ENCODE measurements at regions not wholly inside any gene's neighbourhood (a gene's known extent, or its start where the extent isn't known, plus 50 kb on each side); places are given as distances from the start of the nearest gene placed in this dataset.

DNA sequence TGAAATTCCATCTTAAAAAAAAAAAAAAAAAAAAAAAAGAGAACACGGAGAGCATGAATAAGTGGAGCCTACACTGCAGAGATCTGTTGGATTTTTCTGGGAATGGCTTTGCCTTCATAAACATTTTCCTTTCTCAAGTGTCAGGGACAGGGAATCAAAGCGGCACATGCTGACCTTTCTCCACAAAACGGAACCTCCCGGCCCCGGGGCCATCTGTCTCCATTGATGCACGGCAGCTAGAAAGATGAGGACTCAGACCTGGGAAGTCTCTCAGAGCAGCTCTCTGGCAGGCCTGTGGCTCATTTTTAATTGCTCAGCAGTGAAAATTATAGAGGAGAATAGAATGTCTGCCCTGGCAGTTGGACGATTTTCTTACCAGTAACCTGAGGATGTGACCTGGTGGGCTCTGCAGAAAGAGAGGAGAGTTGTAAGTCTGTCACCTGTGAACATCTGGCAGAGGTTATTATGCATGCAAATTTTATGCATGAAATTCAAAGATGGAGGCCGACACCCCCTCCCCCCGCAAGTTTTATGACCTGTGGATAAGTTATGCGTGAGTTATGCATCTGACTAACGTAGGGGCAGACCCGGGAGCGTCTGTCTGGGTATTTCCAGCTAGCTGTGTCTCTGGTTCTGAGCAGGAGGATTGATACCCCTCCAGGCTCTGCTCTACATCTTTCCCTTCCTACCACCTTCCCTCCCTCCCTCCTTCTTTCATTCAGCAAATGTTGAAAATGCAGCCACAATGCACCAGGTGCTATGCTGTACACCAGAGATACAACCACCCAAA, 352.5 kb downstream of the CDH26 start:
- peaks cover 0 to 10% (median 3%) of the 10 kb centered on the region in 3 donors for H3K36me3 Mint-ChIP-seq
- no peaks in the 10 kb centered on the region for H3K27me3 Mint-ChIP-seq (ENCODE audit: low read depth in 3 of 3)
- H3K4me3 Mint-ChIP-seq = no peak overlapping the region
- no peak overlapping the region for H3K27ac Mint-ChIP-seq
- H3K9me3 Mint-ChIP-seq = no peaks in the 10 kb centered on the region
- DNase-seq = no peak
- H3K4me1 Mint-ChIP-seq = no peaks in the 10 kb centered on the region

DNA sequence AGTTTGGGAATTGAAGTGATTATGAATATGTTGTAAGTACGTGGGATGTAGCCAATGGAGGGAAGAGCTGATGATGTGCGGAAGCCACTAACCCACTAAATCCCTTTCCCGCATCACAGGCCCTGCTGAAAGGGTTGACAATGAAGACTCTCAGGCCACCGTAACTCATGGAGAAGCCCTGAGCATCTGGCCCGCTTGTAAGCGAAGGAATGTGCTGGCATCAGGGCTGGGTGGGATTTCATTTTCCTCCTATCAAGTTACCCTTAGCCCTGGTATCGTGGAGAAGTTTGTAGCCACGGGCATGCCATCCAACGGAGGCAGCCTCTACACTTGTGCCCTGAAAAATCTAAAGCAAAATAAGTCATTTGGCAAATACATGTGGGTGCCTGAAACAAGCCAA, 355.0 kb downstream of the CDH26 start:
- H3K4me3 Mint-ChIP-seq = no peak overlapping the region
- no peak overlapping the region for H3K27ac Mint-ChIP-seq
- peaks cover 0 to 4% of the 10 kb centered on the region in 2 donors for H3K4me1 Mint-ChIP-seq
- H3K9me3 Mint-ChIP-seq = no peaks in the 10 kb centered on the region
- DNase-seq = no peak
- peaks cover 0 to 14% (median 3%) of the 10 kb centered on the region in 3 donors for H3K36me3 Mint-ChIP-seq
- no peaks in the 10 kb centered on the region for H3K27me3 Mint-ChIP-seq (ENCODE audit: low read depth in 3 of 3)

DNA sequence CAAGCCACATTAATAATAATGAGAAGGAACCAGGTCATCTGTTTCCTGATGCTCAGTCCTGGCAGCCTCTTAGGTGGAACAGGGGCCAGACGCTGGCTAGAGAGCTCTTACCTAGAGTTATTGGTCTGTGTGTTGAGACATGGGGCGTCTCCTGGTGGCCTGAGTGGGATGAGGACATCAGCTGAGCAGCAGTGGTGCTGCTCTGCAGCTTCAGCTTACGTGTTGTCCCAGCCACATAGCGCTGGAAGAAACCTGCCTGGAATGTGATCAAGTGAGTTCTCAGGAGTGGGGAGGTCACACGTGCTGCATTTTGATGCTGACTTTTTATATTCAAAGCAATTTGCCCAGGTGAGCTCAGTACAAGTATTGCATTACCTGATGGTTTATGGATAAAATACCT, 355.4 kb downstream of the CDH26 start:
- Mint-ChIP-seq H3K36me3 (peaks cover 0 to 14% (median 3%) of the 10 kb centered on the region in 3 donors), H3K27ac (no peak overlapping the region), H3K9me3 (no peaks in the 10 kb centered on the region), H3K4me3 (no peak overlapping the region), H3K4me1 (peaks cover 0 to 4% of the 10 kb centered on the region in 2 donors), H3K27me3 (ENCODE audit: low read depth in 3 of 3) (no peaks in the 10 kb centered on the region)
- no peak for DNase-seq

DNA sequence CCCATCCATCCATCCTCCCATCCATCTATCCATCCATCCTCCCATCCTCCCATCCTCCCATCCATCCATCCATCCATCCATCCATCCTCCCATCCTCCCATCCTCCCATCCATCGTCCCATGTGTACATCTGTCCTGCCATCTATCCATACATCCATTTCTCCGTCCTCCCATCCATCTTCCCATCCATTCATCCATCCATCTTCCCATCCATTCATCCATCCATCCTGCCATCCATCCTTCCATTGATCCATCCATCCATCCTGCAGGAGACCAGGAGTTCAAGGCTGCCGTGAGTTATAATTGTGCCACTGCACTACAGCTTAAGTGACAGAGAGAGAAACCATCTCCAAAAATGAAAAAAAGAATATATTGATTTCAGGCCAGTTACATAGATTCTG, 356.5 kb downstream of the CDH26 start:
- Mint-ChIP-seq H3K36me3 (peaks cover 0 to 20% (median 3%) of the 10 kb centered on the region in 3 donors), H3K27ac (no peak overlapping the region), H3K4me1 (peaks cover 0 to 4% of the 10 kb centered on the region in 2 donors), H3K9me3 (no peaks in the 10 kb centered on the region), H3K27me3 (ENCODE audit: low read depth in 3 of 3) (no peaks in the 10 kb centered on the region), H3K4me3 (no peak overlapping the region)
- DNase-seq = no peak

DNA sequence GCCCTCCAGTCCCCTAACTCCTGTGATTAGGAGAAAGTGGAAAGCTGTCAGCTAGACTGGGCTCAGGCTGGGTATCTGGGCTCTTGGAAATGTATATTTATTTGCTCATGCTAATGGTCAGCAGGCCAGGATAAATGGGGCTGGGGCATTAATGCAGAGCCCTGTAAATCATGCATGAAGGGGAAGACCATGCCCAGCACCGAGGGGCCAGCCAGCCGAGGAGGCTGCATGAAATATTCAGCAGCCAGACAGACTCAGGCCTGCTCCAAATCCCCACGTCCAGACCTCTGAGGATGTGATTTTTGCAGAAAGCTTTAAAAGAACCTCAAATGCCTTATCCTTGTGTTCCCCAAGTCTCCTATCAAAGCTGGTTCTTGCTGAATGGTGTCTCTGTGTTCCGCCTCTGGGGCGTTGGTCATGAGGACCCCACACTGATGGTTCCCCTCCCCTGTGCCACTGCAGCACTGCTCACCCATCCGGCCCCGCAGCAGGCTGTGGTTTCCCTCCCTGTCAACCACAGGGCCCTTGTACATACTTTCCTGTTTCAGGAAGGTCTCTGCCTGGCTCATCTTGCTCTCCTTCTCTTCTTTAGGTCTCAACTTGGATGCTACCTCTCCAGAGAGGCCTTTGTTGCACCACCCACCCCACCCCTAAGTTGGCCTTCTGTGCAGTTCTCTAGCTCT, 358.4 kb downstream of the CDH26 start:
- no peak for DNase-seq
- H3K9me3 Mint-ChIP-seq = no peaks in the 10 kb centered on the region
- H3K27ac Mint-ChIP-seq = no peak overlapping the region
- H3K4me3 Mint-ChIP-seq = no peak overlapping the region
- H3K36me3 Mint-ChIP-seq = peaks cover 0 to 27% (median 6%) of the 10 kb centered on the region in 3 donors
- peaks cover 0 to 4% of the 10 kb centered on the region in 2 donors for H3K4me1 Mint-ChIP-seq
- no peaks in the 10 kb centered on the region for H3K27me3 Mint-ChIP-seq (ENCODE audit: low read depth in 3 of 3)

DNA sequence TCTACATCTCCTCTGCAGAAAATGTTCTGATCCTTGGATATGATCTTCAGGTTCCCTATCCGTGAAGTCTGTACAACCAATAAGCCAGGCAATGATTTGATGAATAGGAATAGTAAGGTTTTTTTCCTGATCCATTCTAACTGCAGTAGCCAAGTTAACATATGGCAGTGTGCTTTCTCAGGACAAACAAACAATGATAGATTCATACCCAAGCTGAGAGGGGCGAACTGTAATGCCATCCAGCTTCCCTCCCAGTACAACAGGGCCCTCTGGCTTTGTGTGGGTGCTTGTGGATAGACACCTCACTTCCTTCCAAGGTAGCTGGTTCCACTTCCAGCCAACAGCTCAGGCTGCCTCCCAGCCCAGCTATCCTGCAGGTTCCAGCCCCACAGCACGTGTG, 359.2 kb downstream of the CDH26 start:
- H3K4me3 Mint-ChIP-seq = no peak overlapping the region
- no peaks in the 10 kb centered on the region for H3K9me3 Mint-ChIP-seq
- peaks cover 0 to 4% of the 10 kb centered on the region in 2 donors for H3K4me1 Mint-ChIP-seq
- peak overlapping the region in 1 of 6 donors; percentile 21 for H3K27ac Mint-ChIP-seq
- no peak for DNase-seq
- no peaks in the 10 kb centered on the region for H3K27me3 Mint-ChIP-seq (ENCODE audit: low read depth in 3 of 3)
- peaks cover 0 to 27% (median 6%) of the 10 kb centered on the region in 3 donors for H3K36me3 Mint-ChIP-seq

DNA sequence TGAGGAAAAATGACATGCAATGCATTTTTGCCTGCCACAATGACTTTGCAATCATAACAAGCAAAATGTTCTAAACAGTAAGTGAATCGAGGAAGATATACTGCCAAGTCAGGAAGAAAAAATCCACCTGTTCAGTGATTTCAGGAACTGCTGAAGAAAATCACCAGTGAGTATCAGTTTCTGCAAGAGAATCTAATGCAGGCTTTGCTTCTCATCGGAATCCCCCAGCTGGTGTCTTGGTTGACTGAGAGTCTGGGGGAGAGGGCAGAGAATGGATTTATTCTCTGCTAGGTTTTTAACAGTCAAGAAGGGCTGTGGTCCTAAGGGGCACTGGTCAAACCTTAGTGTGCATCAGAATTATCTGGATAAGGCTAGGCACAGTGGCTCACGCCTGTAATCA, 363.4 kb downstream of the CDH26 start:
- Mint-ChIP-seq H3K9me3 (no peaks in the 10 kb centered on the region), H3K4me3 (no peak overlapping the region), H3K27me3 (ENCODE audit: low read depth in 3 of 3) (peaks cover 0 to 1% (median 0%) of the 10 kb centered on the region in 3 donors), H3K36me3 (peaks cover 0 to 13% (median 6%) of the 10 kb centered on the region in 3 donors), H3K27ac (no peak overlapping the region), H3K4me1 (peaks cover 0 to 4% of the 10 kb centered on the region in 2 donors)
- DNase-seq = no peak

DNA sequence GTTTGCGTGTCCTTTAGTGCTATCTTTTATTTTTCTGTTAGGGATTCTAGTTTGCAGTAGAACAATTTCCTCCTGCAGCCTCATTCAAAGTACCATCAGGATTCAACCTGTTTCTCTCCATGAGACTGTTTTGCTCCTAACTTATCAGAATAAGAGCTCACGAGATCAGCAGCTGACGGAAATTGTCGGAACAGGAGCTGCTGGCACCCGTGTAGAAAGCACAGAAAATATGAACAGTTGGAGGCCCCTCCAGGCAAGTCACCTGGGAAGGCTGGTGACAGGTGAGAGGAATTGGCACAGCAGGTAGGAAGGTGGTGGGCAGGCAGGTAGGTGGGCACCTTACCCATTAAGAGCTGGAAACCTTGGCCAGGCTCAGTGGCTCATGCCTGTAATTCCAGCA, 368.6 kb downstream of the CDH26 start:
- H3K9me3 Mint-ChIP-seq = no peaks in the 10 kb centered on the region
- no peak overlapping the region for H3K4me3 Mint-ChIP-seq
- peaks cover 0 to 3% (median 0%) of the 10 kb centered on the region in 3 donors for H3K36me3 Mint-ChIP-seq
- no peak for DNase-seq
- H3K27ac Mint-ChIP-seq = no peak overlapping the region
- peaks cover 0 to 1% (median 0%) of the 10 kb centered on the region in 3 donors for H3K27me3 Mint-ChIP-seq (ENCODE audit: low read depth in 3 of 3)
- no peaks in the 10 kb centered on the region for H3K4me1 Mint-ChIP-seq

DNA sequence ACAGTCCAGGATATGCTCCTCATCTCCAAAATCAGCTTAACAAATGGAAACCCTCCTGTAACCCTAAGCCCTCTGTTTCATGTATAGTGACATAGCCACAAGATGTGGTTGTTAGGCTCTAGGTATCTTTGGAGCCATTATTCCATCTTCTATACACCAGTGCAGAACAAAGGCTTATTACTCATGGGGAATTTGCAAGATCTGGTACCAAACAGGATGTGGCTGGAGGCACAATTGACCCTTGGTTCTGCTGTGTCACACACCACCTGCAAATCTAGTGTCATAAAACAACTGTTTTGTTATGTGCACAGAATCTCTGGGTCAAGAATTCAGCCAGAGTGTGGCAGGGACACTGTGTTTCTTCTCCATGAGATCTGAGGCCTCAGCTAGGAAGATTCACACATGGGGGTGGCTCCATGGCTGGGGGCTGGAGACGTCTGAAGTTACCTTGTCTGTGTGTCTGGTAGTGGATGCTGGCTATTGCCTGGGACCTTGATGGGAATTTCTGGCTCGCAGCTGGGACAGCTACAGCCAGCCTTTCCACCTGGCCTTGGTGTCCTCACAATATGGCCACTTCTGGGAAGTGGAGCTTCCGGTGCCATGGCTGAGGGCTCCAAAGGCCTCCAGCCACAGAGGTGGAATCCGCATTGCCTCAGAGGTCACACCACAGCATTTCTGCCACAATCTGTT, 369.9 kb downstream of the CDH26 start:
- Mint-ChIP-seq H3K27me3 (ENCODE audit: low read depth in 3 of 3) (peaks cover 0 to 1% (median under 1%) of the 10 kb centered on the region in 3 donors), H3K9me3 (no peaks in the 10 kb centered on the region), H3K4me3 (no peak overlapping the region), H3K36me3 (peaks cover 0 to 3% (median 0%) of the 10 kb centered on the region in 3 donors), H3K4me1 (no peaks in the 10 kb centered on the region), H3K27ac (no peak overlapping the region)
- no peak for DNase-seq

DNA sequence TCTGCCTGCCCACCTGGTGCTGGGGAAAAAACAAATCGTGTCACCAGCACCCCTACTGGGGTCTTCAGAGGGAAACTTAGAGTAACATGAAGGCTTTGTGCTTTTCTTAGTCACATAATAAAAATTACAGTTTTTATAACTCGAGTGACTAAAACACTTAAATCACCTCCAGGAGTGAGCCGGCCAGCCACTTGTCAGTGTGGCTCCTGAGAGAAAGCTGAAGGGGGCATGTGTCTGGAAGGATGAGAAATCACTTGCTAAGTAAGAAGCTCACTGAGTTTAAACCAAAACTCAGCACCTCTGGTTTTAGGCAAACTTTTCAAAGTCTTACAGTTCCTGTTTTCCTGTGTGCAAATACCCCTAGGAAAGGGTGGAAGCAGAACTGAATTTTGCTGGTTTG, 372.2 kb downstream of the CDH26 start:
- peak overlapping the region in 1 of 6 donors; percentile 40 for H3K27ac Mint-ChIP-seq
- H3K36me3 Mint-ChIP-seq = no peaks in the 10 kb centered on the region
- no peak for DNase-seq
- no peaks in the 10 kb centered on the region for H3K9me3 Mint-ChIP-seq
- no peak overlapping the region for H3K4me3 Mint-ChIP-seq
- peaks cover 0 to 3% (median 2%) of the 10 kb centered on the region in 3 donors for H3K27me3 Mint-ChIP-seq (ENCODE audit: low read depth in 3 of 3)
- no peaks in the 10 kb centered on the region for H3K4me1 Mint-ChIP-seq

DNA sequence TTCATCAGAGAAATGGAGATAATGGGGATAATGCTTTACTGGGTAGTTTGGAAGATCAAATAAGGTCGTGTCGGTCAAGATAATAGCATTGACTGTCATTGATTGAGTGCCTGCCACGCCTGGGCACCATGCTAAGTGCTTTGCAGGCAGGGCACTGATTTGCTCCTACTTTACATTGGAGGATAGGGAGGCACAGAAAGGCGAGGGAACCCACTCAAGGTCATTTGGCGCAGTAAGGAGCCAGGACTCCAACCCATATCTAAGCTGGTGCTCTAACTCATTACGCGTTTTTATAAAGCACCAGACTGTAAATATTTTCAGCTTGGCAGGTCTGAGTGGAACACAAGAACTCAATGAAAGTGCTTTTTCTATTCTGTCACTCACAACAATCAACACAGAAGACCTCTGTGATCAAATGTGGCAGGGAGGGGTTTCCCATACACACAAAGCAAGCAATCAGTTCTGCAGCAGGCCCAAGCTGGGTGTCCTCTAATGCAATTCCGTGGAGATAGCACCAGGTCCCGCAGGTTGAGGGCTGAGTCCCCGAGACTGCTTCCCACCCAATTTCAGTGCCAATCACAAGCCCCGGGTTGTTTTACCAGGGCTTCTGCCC, 373.6 kb downstream of the CDH26 start:
- Mint-ChIP-seq H3K27me3 (ENCODE audit: low read depth in 3 of 3) (peaks cover 0 to 2% (median 2%) of the 10 kb centered on the region in 3 donors), H3K27ac (no peak overlapping the region), H3K36me3 (no peaks in the 10 kb centered on the region), H3K9me3 (no peaks in the 10 kb centered on the region), H3K4me1 (no peaks in the 10 kb centered on the region), H3K4me3 (no peak overlapping the region)
- no peak for DNase-seq

DNA sequence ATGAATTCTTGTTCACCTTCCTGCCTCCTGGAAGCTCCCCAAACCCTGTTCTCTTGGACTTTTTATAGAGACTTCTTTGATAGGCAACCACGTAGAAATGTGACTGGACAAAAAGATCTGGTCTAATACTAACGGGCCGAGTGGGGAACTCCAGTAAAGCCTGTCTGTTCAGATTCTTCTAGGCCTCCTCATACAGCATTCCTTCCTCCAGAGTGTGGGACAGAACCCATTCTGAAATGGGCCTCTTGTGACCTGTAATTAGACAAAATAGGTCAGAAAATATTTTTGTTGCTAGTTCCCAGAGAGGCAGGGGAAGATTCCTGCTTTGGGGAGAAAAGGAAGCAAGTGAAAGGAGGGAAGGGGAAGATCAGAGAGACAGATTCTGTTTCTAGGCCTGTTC, 374.3 kb downstream of the CDH26 start:
- no peak overlapping the region for H3K27ac Mint-ChIP-seq
- H3K36me3 Mint-ChIP-seq = peaks cover 0 to 6% (median 0%) of the 10 kb centered on the region in 3 donors
- H3K9me3 Mint-ChIP-seq = no peaks in the 10 kb centered on the region
- H3K4me3 Mint-ChIP-seq = no peak overlapping the region
- H3K4me1 Mint-ChIP-seq = no peaks in the 10 kb centered on the region
- DNase-seq = no peak
- peaks cover 0 to 2% (median 2%) of the 10 kb centered on the region in 3 donors for H3K27me3 Mint-ChIP-seq (ENCODE audit: low read depth in 3 of 3)

DNA sequence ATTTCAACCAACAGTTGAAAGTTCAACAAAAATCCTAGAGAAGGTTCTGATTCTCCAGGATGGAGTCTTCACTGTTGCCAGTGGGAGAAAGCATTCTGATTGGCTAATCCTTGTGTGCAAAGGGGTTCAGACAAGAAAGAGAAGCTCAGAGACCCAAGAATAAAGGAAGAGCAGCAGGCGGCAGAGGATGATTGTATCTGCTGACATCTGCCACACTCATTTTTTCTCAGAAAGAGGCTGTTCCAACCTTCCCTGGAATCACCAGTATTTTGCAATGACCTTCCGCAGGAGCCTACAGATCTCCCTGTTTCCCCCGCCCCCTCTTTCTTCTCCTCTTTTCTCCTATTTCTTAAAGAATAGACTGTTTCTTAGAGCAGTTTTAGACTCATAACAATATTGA, 376.7 kb downstream of the CDH26 start:
- no peak overlapping the region for H3K27ac Mint-ChIP-seq
- peaks cover 0 to 16% (median 0%) of the 10 kb centered on the region in 3 donors for H3K36me3 Mint-ChIP-seq
- no peak overlapping the region for H3K4me3 Mint-ChIP-seq
- H3K27me3 Mint-ChIP-seq (ENCODE audit: low read depth in 3 of 3) = peaks cover 0 to 2% (median 2%) of the 10 kb centered on the region in 3 donors
- DNase-seq = no peak
- no peaks in the 10 kb centered on the region for H3K9me3 Mint-ChIP-seq
- H3K4me1 Mint-ChIP-seq = no peaks in the 10 kb centered on the region

All from immature natural killer cell (primary cell).